Stimulated activated CD8-positive, alpha-beta memory T cell treated with anti-CD3 and anti-CD28 coated beads, Interleukin-12 subunit alpha, Interleukin-12 subunit beta, amount 100 ng/mL, for 24 hours (primary cell): ENCODE measurements at regions not wholly inside any gene's neighbourhood (a gene's known extent, or its start where the extent isn't known, plus 50 kb on each side); places are given as distances from the start of the nearest gene placed in this dataset.

Source experiments
- DNase-seq: peaks from one replicate; pipeline ENCODE4 v3.0.0-alpha.2; 2020; ENCODE audit errors: extremely low read depth

DNA sequence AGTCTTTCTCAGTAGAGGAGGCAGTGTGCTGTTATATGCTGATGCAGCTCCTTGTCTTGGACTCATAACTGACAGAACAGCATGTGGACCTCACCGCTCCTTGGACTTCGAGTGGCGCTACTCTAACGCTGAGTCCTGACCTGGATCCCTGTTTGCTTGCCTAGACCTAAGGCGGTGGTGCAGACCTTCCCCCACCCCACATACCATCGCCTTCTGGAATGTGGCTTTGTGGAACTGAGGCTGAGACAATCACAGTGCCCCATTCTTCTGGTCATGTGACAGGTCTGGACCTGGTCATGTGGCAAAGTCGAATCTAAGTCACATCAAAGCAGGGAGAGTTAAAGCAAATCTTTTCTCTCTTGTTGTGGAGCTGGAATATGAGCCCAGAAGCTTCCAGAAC, 190.7 kb upstream of the MKI67 start:
- DNase-seq = no peak

DNA sequence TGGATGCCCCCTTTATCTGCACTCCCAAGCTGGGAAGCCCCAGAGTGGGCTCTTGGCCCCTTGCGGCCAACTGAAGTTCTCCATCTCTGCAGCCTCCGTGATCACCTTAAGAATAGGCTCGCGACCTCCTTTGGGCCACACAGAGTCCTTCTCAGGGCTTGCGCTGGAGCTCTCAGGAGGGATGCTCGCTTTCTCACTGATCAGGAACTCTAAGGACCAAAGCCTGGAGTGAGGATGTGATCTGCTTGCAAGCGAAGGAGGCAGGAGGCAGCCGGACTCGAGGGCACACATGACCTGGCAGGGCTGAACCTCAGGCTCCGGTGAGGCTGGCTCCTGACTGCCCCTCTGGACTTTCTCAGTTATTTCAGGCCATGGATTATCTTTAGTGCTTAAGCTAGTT, 192.1 kb upstream of the MKI67 start:
- no peak for DNase-seq

DNA sequence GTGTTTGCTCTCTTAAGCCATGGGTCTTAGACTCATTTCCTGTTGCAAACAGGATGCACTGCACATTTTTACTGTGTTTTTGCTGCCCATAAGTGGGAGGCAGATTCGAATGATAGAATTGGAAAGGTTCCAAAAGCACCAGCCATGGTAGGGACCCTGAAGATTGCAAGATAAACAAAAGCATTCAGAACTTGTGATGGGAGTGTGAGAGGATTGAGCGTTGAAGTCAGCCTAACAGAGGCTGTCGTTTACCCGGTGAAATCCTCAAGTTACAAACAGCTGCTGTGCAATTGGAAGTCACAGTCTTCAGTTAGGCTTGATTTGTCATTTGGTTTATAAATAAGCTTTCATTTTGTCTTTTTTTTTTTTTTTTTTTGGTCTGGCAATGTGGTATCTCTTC, 192.7 kb upstream of the MKI67 start:
- DNase-seq = no peak

DNA sequence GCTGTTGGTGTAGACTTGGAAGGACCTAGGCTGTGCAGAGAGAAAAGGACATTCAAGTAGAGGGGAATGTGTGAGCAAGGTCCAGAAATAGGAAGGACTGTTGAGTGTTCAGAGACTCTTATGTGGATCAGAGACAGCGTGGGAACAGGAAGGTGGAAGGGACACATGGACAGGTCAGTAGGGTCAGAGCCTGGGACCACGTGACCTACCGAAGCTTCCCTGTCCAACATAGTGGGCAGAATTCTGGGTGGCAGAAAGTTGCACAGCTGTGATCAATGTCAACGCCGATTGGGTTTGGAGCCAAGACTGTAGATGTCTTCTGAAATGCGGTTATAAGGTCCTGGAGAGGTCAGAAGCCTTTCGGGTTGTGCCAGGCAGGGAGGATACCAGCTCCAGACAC, 195.9 kb upstream of the MKI67 start:
- DNase-seq = no peak

DNA sequence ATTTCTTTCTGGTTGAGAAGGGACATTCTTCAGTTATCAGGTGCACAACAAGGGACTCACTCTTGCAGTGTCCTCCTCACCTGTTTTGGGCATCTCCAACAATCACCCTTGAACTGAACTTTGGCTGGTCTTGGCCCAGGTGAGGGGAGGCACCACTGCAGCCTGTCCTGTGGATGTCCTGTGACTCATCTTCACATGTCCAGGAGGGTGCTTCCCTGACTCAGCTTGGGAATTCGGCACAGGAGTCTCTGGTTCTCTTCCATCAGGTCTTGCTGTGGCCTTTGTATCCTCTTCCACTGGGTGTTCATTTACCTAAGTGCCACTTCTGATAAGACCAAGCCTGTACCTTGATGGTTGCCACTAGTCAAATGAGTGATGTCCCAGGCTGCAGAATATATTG, 196.7 kb upstream of the MKI67 start:
- DNase-seq = no peak

DNA sequence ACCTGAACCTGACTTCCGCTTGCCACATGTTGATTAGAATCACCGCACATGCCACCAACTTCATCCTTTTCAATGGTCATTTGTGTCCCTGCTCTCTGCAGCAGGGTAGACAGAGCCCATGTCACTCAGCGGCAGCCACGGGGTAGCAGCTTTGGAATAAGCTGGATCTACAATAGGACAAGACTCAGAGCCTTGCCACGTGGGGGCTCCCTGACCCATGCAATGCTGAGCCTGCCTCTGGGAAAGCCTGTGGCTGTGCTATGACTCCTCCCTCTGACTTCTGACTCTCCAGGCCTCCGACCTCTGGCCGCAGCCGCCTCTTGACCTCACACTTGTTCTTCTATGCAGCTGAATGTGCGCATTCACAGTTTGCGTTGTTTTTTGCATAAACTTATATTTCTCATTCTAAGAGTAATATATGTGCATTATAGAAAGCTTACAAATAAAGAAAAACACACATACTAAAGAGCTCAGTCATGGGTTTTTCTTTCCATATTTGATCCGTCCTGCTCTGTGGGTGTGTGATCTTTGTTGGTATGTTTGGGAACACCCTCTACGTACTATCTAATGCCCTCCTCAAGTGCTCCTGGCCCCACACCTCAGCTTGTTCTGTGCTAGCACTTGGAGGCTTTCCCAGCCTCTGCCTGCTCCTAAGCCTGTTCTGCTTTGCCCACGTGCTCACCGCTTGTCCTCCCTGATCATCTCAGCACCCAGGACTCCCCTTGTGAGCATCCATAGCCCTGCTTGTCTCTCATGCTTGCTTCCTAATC, 198.0 kb upstream of the MKI67 start:
- no peak for DNase-seq

DNA sequence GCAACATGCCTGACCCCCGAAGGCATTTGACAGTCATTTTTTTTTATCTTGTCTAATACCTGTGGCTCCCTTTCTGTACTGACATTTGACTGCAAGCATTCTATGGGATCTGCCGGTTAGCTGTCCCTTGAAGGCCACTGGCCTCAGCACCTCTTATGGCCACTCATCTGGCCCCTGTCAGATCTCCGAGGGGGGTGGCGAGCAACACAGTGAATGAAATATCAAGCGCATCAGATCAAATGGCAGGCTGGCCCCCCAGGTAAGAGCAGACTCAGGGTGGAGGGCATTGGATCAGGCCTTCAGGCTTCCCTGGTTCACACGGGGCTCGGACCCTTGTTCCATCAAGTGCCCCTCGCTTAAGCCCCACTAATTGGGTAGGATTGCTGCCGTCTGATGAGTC, 199.6 kb upstream of the MKI67 start:
- no peak for DNase-seq

DNA sequence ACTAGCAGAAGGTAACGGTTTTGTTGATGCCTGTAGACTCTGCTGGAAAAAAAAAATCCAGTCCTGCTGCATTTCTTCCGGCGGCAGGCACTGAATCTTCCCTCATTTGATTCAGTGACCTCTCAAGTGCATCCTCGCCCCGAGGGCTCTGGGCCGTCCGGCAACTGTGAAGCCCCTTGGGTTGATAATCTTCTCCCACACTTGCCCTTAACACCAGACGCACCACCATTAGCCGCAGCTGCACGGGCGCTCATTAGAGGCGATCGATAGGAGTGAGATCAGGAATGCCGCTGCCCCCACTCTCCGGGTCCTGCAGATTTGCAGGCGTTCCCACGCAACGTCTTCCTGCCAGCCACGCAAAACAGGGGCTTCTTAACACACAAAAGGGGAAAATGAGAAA, 200.0 kb upstream of the MKI67 start:
- no peak for DNase-seq

DNA sequence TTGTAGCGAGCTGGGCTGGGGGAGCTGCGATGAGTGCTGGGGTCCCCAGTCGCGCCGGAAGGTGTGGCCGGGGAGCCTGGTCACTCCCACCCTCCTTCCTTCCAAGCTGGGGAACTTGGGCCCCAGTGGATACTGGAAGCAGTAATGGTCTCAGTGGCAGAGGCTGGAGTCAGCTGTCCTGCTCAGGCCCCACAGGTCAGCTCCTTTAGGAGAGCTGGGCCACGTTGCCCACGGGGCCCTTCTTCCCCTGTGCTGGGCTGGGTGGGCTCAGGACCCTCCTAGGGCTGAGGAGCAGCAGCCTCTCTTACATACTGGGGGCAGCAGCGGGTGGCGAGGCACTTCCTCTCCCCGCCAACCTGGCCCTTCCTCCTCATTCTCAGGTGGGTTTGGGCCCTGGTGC, 200.6 kb upstream of the MKI67 start:
- DNase-seq = no peak

DNA sequence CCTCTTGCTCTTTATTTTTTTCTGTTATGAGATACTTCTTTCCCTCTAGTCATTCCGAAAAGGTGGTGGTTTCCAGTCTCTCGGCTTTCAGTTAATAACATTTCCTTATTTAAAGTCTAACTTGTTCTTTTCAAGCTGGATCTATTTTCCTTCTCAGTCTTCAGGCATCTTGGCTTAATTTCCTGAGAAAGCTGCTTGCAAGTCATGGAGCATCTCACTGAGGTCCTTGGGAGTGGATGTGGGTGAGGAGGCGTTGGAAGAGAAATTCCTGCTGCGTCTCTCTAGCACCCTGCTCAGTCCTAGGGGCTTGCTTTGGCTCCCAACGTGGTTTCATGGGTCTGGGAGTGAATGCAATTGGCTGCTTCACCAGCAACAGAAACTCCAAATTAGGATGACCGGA, 210.2 kb upstream of the MKI67 start:
- no peak for DNase-seq

DNA sequence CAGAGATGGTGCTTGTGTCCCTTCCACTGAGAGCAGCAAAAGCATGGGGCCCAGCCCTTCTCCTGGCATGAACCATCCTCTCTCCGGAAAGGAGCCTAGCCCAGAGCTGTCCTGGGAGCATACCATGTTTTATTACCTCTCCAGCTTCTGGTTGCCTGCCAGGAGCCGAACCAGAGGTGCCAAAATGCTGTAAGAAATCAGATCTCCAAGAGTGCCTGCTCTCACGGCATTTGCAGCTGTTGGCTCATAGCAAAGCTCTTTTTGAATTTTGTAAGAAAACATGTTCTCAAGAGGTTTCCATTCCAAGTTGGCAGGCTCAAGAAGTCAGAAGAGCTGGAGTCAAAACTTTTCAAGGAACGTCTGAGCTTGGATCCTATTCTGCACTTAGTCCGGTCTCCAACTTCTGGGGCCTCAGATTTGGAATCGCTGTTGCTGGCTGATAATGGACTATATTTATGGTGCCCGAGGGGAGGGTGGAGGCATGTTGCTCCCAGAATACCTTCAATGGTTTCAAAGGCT, 211.7 kb upstream of the MKI67 start:
- no peak for DNase-seq

DNA sequence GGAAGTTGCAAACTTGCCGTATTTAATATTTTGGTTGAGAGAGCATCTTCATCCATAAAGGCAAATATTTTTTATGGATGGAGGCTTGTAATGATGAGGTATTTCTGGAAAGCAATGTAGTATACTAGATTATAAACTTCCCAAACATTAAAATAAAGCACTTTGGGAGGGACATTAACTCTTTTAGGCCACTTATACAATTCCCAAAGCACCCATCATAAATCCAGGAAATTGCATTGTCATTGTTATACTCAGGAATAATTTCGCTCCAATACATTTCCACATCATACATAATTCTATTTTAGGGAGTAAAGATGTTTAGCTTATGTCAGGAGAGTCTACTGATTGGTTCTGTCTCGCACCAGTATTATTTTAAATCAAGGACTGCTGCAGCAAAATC, 212.7 kb upstream of the MKI67 start:
- DNase-seq = no peak

DNA sequence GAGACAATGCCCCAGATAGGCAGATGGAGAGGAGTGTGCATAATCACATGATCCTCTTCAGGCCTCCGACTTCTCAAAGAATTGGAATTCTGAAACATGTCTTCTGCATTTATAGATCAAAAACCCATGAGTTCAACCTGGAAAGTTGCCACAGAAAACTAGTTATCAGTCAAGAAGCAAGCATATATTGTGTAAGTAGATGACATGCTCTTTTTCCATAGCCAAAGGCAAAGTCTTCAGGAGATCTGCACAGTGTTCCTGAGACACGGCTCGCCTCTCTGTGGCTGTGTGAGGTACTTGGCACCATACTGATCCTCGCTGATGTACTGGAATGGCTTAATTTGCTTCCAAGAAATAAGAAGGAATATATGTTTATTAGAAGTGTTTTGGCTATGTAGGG, 213.5 kb upstream of the MKI67 start:
- DNase-seq = no peak

DNA sequence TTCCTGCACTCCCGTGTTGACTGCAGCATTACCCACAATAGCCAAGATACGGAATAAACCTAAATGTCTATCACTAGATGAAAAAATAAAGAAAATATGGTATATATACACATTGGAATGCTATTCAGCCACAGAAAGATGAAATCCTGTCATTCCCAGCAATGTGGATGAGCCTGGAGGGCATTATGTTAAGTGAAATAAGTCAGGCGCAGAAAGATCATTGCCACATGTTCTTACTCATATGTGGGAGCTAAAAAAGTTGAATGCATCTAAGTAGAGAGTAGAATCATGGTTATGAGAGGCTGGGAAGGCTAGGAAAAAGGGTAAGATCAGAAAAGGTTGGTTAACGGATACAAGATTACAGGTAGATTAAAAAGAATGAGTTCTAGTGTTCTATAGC, 219.1 kb upstream of the MKI67 start:
- no peak for DNase-seq

DNA sequence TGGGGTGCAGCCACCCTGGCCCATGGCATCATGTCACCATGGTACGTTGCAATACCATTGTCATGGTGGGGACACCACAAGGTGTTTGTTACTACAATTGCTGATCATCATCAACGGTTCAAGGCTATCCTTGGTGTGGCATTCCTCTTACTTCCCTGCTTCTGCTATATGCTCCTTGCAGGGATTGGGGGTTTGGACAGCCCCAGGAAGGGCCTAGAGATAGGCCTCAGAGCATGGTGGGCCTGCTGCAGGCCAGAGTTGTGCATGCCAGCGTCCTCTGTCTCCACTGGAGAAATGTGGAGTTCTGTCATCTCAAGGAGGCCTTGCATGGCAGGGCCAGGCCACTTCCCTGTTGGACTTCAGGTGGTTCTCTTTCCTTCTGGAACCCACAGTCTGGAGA, 234.6 kb upstream of the MKI67 start:
- DNase-seq = no peak

DNA sequence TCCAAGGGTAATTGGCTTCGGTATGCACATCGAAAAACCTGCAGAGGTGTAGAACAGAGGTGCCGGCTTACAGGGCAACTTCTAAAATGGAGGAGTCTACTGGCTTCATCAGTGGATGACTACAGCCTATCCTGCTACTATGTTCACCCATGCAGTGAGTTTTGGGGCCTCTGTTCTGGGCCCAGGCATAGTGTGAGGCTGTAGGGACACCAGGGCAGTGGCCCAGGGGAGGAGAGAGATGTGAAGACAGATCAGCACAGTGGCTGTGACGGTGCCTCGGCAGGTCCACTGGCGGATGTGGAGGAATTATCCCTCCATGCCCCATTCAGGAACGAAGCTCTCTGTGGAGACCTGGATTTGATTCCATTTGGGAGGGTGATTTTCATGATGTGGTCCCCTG, 235.3 kb upstream of the MKI67 start:
- DNase-seq = no peak

DNA sequence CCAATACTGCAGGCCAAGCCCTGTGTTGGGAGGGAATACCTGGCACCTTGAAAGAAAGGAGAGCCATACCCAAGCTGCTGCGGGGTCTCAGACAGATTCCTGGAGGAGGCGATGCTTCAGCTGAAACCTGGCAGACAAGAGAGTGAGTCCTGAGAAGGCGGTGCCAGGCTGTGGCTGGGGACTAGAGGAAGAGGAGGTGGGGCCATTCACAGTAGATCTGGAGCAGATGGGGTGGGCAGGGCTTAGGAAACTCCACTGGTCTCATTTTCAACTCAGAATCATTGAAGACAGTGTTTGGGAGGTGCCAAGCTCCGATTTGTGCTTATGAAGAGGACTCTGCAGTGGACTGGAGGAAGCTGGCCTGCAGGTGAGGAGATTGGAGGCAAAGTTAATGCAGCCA, 236.3 kb upstream of the MKI67 start:
- DNase-seq = no peak

DNA sequence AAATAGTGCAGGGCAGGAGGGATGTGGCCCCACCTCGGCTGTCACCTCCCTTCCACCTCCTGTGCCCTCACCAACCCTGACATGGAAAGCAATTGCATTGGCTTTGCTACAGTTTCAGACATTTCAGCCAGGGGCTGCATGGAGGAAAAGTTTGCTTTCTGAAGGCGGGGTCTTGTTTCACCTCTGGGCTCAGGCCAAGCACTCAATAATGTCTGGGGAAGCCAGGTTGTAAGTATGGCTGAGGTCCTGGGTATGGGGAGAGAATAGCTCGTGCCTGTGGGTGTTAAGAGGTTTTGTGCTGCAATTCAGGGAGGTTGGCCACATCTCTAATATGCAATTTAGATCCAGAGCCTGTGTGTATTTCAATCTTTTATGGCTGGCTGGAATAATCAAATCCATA, 238.4 kb upstream of the MKI67 start:
- DNase-seq = no peak

DNA sequence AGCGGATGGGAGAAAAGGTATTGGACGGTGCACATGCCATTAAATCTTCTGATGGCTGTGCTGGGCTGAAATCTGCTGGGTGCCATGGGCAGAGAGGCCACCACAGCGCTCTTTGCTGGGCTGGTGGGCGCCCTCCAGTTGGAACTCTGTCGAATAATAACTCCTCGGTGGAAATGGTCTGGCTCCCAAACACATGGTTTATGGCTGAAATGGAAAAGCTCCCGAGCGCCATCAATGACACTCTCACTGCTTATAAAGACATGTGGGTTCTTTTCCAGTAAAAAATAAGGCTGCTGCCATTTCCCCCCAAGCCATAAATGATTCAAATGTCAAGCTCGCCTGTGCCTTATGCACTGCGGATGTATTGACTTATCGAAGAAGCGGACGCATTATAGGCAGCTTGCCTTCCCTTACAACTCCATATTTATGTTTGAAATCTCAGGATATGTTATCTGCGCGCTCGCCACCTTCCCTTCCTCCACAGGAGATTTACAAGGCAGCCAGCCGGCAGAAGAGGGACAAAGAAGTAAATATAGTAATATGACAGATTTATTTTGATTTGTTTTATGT, 239.0 kb upstream of the MKI67 start:
- DNase-seq = no peak

DNA sequence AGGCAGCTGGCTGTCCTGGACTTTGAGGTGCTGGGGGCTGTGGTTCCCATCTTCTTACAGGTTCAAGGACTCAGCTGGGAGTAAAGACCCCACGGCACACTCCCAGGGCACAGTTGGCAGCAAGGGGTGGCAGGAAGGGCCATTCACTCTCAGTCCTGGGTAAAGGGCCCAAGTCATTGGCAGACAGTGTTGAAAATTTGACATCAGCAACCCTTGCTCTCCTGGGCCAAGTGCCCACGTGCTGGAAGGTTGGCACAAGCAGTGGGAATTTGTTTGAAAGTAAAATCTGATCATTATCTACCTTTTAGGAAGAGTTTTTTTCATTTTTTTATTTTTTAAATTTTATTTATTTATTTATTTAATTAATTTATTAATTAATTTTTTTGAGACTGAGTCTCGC, 241.6 kb upstream of the MKI67 start:
- no peak for DNase-seq

DNA sequence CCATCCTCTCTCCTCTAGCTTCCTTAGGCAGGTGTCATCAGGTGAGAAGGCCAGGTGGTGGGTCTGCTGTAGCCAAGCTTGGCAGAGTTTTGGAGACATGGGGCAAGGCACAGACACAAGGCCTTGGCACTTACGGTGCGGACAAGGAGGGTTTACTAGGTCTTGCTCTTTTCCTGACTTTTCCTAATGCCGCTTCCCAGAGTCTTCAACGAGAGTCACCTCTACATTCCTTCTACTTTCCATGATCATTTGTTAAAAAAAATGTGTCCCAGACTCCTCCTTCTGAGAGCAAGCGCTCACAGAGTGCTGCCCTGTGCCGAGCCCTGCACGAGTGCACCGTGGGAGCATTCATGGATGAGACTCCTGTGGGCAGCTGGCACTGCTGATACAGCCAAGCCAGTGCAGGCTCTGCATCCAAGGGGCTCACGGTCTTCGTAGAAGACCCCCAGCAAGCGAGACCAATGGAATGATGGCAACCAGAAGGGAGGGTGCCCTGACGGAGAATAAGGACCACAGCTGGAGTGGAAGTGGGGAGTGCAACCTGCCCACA, 243.0 kb upstream of the MKI67 start:
- DNase-seq = no peak

DNA sequence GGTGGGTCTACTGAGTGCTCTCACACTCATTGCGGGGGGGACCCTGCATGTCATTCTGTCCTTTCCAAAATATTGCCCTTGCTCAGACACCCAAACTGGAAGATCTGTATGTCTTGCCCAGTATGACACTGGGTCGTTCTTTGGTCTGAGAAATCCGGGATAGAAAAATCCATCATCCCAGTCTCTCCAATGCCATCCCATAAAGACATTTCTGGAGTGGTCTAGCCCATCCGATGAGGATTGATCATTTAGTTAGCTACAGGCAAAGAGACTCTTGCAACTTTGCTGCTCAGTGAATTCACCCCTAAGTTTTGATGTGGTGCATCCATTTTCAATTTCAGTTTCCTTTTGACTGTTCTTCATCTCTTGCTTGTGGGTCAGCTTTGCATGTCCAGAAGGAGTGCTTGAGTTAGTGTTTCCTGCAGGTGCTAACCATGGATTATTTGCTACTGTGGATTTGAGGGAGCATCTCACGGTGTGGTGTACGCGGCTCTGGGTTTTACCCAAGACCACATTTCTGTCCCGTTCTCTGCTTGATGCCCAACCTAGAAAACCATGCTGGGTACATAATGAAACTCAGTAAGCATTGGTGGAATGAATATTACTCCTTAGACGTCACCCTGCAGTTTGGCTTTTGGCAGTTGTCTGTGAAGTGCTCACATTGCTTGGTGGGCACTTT, 247.0 kb upstream of the MKI67 start:
- DNase-seq = no peak

DNA sequence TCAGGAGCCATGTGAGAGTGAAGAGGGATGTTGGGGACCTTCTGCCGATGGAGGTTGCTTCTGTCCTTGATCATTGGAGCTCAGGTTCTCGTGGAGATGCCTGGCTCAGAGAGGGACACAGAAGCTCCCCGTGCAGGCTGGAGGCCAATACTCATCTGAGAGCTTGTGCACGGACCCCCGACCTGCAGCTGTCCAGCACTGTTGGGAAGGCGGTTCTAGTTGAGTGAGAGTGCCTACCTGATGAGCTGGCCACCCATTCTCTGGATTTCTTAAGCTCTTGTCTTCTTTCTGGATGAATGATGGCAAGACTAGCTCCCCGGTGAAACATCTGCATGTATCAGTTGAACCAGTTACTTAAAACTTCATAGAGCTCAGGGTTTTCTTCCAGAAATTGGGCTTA, 247.6 kb upstream of the MKI67 start:
- no peak for DNase-seq
